ENCODE measurements at regions not wholly inside any gene's neighbourhood (a gene's known extent, or its start where the extent isn't known, plus 50 kb on each side); places are given as distances from the start of the nearest gene placed in this dataset.

DNA sequence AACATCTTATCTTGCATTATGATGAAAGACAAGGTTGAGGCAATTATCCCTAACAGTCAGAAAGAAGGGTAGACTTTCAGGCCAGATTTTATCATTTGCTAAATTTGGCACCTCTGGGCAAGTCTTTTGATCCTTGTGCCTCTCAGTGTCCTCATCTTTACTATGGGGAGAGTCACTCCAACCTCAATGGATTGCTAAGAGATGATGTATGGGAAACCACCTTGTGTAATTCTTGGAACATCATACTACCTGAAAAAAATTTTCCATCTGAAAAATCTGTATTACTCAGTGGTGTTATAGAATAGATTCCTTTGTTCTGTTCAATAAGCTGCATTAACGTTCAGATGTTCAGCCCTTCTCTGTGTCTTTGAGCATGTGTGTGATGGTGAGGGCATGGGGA, 230.7 kb downstream of the TGFB2 start:
- no peak for TF ChIP-seq POLR2A (IDR thresholded peaks at IDR 0.05)
- TF ChIP-seq, protein P1, sequence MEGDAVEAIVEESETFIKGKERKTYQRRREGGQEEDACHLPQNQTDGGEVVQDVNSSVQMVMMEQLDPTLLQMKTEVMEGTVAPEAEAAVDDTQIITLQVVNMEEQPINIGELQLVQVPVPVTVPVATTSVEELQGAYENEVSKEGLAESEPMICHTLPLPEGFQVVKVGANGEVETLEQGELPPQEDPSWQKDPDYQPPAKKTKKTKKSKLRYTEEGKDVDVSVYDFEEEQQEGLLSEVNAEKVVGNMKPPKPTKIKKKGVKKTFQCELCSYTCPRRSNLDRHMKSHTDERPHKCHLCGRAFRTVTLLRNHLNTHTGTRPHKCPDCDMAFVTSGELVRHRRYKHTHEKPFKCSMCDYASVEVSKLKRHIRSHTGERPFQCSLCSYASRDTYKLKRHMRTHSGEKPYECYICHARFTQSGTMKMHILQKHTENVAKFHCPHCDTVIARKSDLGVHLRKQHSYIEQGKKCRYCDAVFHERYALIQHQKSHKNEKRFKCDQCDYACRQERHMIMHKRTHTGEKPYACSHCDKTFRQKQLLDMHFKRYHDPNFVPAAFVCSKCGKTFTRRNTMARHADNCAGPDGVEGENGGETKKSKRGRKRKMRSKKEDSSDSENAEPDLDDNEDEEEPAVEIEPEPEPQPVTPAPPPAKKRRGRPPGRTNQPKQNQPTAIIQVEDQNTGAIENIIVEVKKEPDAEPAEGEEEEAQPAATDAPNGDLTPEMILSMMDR (IDR thresholded peaks at IDR 0.05), result no peak

All from esophagus squamous epithelium (tissue), 4 donors.